ENCODE measurements at regions not wholly inside any gene's neighbourhood (a gene's known extent, or its start where the extent isn't known, plus 50 kb on each side); places are given as distances from the start of the nearest gene placed in this dataset.

DNA sequence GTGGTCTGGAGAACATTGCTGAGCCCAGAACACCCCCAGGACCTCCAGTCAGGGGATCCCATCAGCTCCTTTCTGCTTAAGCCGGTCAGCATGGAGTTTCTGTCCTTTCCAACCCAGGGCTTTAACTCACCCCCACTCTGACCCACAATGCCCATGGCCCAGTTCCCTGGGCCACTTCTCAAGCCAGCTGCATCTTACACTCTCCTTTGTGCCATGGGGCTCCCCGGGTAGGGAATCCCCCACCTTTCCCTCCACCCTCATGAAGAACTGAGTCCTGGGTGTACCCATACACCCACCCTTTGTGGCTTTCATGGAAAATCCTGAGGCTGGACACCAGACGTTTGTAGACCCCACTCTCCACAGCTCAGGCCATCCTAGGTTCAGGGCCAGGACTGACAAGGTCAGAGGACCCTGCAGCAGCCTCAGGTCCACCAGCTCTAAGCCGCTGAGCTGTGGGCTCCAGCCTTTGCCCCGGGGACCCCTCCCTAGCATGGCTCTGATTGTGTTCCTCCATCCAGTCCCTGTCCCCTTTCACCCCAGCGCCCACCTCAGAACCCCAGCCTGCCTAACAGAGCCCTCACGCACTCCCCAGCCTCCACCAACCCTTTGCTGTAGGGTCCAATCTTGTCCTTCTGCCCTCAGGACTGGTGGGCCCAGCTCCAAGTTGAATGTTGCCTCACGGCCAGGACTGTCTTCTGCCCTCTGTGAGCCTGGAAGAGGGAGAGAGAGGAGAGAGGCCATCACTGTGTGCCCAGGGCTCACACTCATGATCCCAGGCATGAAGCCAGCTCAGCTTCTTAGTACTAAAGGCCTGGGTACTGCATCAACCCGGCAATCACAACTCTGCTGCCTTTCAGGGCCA is 394.8 kb downstream of the MATN1 start:
- Mint-ChIP-seq H3K4me1 (no peaks in the 10 kb centered on the region), H3K36me3 (no peaks in the 10 kb centered on the region), H3K27ac (no peak overlapping the region), H3K27me3 (ENCODE audit: low read depth in 3 of 3) (peaks cover 0 to 7% (median 3%) of the 10 kb centered on the region in 3 donors), H3K4me3 (no peak overlapping the region), H3K9me3 (no peaks in the 10 kb centered on the region)
- no peak for DNase-seq

DNA sequence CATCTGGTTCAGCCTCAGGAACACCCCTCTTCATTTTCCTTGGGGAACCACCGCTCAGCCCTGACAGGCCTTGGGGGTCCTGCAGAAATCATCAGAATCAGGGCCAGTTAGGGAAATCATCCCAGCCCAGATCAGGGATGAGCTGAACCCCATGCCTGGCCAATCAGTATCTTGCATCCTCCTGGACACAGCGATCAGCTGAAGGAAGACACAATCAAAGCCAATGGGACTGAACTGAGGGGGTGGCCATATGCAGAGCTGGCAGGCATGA is 395.4 kb downstream of the MATN1 start:
- Mint-ChIP-seq H3K27me3 (ENCODE audit: low read depth in 3 of 3) (peaks cover 0 to 9% (median 3%) of the 10 kb centered on the region in 3 donors), H3K27ac (no peak overlapping the region), H3K9me3 (no peaks in the 10 kb centered on the region), H3K4me3 (no peak overlapping the region), H3K36me3 (no peaks in the 10 kb centered on the region), H3K4me1 (no peaks in the 10 kb centered on the region)
- DNase-seq = no peak

DNA sequence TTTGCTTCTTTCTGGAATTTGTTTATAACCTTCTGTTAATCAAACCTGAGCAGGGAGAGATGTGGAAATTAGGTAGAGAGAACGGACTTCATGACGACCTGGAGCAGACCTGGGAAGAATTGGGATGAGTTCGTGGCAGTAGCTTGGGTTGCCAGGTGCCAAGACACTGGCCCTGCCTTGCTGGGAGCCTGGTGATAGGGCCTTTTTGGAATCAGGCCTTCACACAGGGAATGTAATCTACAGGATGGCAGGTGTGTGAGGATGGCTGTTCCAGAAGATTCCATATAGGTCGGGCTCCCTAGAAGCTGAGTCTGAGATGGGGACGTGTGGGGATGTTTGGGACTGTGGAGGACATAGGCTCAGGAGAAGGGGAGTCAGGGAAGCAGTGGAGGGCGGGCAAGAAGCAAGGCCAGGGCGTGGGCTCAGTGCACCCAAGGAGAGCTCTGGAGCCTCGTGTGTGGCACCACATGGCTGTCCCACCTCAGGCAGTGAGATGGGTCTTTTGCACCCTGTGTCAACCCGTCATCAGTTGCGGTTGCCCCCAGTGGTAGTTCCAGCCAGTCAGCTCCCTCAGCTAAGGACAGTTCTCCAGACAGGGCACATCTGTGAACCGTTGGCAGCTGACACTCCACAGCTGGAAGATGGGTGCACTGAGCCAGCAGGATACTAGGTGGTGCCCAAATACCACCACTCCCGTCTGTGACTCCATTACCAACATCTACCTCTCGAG is 395.9 kb downstream of the MATN1 start:
- Mint-ChIP-seq H3K4me1 (no peaks in the 10 kb centered on the region), H3K4me3 (no peak overlapping the region), H3K9me3 (no peaks in the 10 kb centered on the region), H3K27me3 (ENCODE audit: low read depth in 3 of 3) (peaks cover 0 to 9% (median 3%) of the 10 kb centered on the region in 3 donors), H3K27ac (no peak overlapping the region), H3K36me3 (no peaks in the 10 kb centered on the region)
- no peak for DNase-seq

DNA sequence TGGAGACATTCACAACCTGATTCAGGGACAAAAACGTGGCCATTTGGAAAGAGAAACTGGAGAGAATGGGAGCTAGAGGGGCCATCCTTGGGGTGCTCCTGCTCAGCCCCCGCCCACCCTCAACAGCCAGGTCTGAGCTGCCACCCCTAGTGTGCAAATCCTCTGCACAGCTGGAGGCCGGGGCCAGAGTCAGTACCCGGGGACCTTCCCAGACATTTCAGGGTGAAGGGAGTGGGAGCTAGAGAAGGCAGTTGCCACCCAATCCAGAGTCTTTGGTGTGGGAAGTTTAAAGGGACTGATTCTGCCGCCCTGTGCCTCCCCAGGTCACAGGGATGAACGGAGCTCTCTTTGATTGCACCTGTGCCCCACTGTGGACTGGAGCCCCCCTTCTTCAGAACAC is 397.4 kb downstream of the MATN1 start:
- no peak overlapping the region for H3K27ac Mint-ChIP-seq
- H3K4me1 Mint-ChIP-seq = no peaks in the 10 kb centered on the region
- H3K4me3 Mint-ChIP-seq = no peak overlapping the region
- H3K36me3 Mint-ChIP-seq = no peaks in the 10 kb centered on the region
- no peaks in the 10 kb centered on the region for H3K9me3 Mint-ChIP-seq
- peaks cover 0 to 7% (median 3%) of the 10 kb centered on the region in 3 donors for H3K27me3 Mint-ChIP-seq (ENCODE audit: low read depth in 3 of 3)
- DNase-seq = no peak

DNA sequence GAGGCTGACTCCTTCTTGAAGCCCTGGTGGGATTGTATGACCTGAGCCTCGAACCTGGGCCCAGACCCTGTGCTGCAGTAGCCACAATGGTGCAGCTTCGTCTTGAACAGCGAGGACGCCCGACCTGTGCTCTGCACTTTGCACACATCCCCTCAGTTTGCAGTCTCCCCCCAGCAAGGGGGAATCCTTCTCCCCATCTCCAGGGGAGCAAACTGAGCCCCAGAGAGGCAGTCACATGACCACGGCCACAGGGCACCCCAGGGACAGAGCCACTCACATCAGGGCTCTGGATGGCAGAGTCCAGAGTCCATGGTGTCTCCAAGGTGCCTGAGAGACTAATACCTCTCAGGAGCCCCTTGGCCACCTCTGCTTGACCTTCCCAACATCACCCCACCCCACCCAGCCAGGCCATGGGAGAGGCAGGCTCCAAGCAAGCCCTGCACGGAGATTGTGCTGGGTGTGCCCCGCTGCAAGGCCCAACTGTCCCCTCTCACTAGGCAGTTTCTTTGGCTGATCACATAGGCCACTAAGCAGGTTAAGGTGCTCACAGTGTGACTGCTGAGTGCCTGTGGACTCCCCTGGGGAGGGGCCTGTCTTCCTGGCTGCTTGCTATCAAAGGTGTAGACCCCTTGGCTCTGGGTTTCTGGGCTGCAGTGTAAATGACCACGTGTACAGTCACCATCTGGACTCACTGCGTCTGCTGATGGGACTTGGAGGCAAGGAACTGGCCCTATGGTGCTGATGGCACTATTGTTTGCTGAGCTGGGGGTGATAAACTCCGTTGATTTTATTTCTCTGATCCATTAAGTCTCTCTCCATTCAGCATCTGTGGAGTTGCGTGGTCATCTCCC is 398.1 kb downstream of the MATN1 start:
- Mint-ChIP-seq H3K36me3 (no peaks in the 10 kb centered on the region), H3K9me3 (no peaks in the 10 kb centered on the region), H3K27me3 (ENCODE audit: low read depth in 3 of 3) (peaks cover 0 to 6% (median 3%) of the 10 kb centered on the region in 3 donors), H3K4me1 (no peaks in the 10 kb centered on the region), H3K4me3 (no peak overlapping the region), H3K27ac (no peak overlapping the region)
- DNase-seq = no peak

DNA sequence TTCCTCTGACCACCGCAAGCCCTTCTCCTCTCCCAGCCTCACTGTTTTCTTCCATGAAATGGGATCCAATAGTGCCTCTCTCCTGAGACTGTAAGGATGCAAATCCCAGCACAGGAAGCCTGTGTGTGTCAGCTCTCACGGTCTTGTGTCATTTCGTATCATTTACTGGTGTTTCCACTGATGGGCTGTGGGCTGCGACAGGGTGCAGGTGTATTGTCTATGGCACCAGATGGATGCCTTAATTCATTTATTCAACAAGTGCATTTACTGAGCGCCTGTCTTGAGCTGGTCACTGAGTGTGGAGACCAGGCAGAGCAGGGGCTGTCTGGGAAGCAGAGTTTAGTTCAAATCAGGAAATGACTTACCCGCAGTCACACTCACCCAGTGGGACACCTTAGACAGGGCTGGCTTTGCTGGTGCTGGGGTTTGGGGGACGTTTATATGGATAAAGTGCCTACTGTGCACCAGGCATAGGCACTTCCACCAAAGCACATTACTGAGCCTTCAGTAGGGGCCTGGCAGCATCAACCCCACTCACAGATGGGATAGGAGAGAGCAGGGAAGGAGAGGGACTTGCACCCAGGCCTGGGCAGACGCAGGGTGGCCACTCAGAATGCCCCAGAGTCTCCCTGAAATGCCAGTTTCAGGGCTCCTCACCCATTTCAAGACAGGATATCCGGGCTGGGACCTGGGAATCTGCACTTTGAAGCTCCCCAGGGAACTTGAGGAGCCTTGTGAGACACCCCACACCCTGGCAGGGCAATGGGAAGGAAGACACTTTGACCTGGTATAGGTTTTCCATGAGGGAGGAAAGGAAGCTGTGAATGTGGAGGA is 398.9 kb downstream of the MATN1 start:
- DNase-seq = no peak
- H3K4me1 Mint-ChIP-seq = no peaks in the 10 kb centered on the region
- no peaks in the 10 kb centered on the region for H3K36me3 Mint-ChIP-seq
- peaks cover 2 to 6% (median 3%) of the 10 kb centered on the region in 3 donors for H3K27me3 Mint-ChIP-seq (ENCODE audit: low read depth in 3 of 3)
- H3K9me3 Mint-ChIP-seq = no peaks in the 10 kb centered on the region
- H3K4me3 Mint-ChIP-seq = no peak overlapping the region
- no peak overlapping the region for H3K27ac Mint-ChIP-seq

DNA sequence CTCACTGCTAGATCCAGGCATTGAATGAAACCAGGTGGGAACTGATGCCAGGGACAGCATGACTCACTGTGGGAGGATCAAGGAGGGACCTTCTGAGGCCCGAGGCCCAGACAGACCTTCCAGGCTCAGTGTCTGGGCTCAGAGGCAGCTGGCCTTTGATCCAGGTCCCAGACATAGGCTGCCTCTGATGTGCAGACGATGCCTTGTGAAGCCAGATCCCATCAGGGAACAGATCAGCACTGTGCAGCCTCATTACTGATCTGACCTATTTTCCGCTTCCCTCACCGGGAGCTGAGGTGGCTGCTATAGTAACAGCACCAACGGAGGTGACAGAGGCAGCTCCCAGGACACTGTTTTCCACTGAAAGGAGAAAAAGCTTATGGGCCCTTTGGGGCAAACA is 399.5 kb downstream of the MATN1 start:
- Mint-ChIP-seq H3K4me3 (no peak overlapping the region), H3K4me1 (no peaks in the 10 kb centered on the region), H3K27ac (no peak overlapping the region), H3K36me3 (no peaks in the 10 kb centered on the region), H3K9me3 (no peaks in the 10 kb centered on the region), H3K27me3 (ENCODE audit: low read depth in 3 of 3) (peaks cover 2 to 6% (median 3%) of the 10 kb centered on the region in 3 donors)
- no peak for DNase-seq

DNA sequence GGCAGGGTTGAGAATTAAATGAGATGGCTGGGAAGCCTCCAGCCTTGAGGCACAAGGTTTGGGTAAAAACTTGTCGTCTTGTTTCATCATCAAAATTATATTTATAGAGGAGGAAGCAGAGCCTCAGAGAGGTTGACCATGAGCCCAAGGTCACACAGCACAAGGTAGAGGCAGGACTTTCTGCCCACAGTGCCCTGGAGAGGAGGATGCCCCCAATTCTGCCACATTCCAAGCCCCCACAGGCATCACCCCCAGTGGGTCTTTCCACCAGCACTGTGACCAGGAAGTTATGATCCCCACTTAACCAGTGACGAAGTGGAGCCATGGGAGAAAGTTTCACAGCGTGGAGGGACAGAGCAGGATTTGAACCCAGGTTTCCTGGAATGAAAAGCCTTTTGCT is 400.0 kb downstream of the MATN1 start:
- Mint-ChIP-seq H3K4me1 (no peaks in the 10 kb centered on the region), H3K27ac (no peak overlapping the region), H3K27me3 (ENCODE audit: low read depth in 3 of 3) (peaks cover 2 to 6% (median 3%) of the 10 kb centered on the region in 3 donors), H3K36me3 (no peaks in the 10 kb centered on the region), H3K9me3 (no peaks in the 10 kb centered on the region), H3K4me3 (no peak overlapping the region)
- DNase-seq = no peak

DNA sequence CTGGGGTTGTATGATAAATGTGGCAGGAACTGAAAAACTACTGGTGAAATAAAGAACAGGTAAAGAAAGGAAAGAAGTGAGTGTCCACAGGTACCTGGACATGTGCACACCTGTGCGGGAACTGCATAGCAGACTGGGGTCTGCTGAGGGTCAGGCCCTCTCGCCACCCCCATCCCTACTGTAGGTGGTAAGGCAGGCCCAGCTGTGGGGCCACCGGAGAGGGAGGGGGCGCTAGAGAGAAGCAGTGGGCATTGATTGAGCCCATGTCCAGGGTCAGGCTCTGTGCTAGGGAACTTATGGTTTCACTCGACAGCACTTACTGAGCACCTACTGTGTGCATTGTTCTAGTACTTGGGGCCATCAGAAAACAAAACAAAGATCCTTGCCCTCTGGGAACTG is 400.5 kb downstream of the MATN1 start:
- Mint-ChIP-seq H3K27ac (no peak overlapping the region), H3K27me3 (ENCODE audit: low read depth in 3 of 3) (peaks cover 2 to 6% (median 3%) of the 10 kb centered on the region in 3 donors), H3K36me3 (no peaks in the 10 kb centered on the region), H3K4me3 (no peak overlapping the region), H3K9me3 (no peaks in the 10 kb centered on the region), H3K4me1 (no peaks in the 10 kb centered on the region)
- DNase-seq = no peak

DNA sequence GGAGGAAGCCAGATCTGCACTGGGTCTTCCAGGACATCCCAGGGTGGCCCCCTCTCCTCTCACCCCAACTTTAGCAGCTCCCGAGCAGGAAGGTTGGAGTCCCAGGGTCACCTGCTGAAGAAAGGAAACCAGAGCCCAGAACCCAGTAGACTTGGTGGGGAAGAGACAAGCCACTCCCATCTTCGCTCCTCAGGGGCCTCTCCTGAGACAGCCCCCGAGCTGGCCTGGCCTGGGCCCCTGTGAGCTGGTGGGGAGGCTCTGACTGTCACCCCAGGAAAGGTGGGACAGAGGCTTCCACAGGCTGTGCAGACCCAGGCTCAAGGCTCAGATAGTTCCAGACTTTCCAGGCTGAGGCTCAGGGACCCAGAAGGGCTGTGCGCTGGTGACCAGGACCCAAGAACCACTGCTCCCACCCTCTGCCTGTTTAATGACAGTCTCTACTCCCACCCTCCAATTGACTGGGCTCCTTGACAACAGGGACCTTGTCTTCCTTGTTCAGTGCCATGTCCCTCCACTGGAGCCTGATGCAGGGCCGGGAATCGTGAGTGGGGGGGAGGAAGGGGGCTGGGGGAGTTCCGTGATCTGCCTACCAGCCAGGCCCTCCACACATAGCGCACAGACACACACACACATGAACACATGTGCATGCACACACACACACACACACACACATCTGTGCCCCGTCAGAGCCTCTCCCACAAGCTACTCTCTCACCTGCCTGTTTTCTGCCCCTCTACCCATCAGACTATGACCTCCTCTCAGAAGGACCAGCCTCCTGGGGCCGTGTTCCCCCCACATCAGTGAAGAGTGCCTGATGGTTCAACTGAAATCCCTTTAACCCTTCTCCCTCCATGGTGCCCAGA is 401.2 kb downstream of the MATN1 start:
- H3K27ac Mint-ChIP-seq = no peak overlapping the region
- H3K4me1 Mint-ChIP-seq = no peaks in the 10 kb centered on the region
- no peaks in the 10 kb centered on the region for H3K9me3 Mint-ChIP-seq
- H3K4me3 Mint-ChIP-seq = no peak overlapping the region
- no peaks in the 10 kb centered on the region for H3K36me3 Mint-ChIP-seq
- DNase-seq = no peak
- peaks cover 2 to 6% (median 3%) of the 10 kb centered on the region in 3 donors for H3K27me3 Mint-ChIP-seq (ENCODE audit: low read depth in 3 of 3)

DNA sequence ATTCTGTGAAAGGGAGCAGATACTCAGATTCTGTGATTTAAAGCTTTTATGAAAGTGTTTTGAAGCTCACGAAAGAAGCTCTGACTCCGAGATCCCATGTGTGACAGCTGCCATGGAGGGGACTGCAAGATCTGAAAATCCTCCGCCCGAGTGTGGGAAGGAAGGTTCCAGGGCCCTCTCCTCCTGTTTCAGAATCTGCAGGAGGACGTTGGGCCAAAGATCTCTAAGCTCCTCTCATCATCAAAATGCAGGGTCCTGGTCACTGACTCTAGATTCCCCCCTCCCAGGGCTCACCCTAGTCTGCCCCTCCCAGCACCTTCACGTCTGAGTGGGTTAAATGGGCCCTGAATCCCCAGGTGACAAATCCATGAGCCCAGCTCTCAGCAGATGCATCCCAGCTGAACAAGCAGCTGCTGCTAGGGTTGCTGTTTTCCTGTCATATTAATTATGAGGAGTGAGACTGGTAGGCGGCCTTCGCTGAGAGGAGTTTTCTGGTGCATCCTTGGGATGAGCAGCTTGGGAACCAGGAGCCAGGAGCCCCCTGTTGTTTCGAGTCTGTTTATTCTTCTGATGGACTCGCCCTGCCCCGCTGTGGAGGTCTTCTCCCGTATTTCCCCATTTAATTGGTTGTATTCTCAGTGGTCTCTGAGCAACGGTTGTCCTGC is 402.0 kb downstream of the MATN1 start:
- H3K4me1 Mint-ChIP-seq = no peaks in the 10 kb centered on the region
- H3K9me3 Mint-ChIP-seq = no peaks in the 10 kb centered on the region
- no peak for DNase-seq
- no peaks in the 10 kb centered on the region for H3K36me3 Mint-ChIP-seq
- H3K4me3 Mint-ChIP-seq = no peak overlapping the region
- H3K27ac Mint-ChIP-seq = no peak overlapping the region
- H3K27me3 Mint-ChIP-seq (ENCODE audit: low read depth in 3 of 3) = peaks cover 2 to 6% (median 3%) of the 10 kb centered on the region in 3 donors

DNA sequence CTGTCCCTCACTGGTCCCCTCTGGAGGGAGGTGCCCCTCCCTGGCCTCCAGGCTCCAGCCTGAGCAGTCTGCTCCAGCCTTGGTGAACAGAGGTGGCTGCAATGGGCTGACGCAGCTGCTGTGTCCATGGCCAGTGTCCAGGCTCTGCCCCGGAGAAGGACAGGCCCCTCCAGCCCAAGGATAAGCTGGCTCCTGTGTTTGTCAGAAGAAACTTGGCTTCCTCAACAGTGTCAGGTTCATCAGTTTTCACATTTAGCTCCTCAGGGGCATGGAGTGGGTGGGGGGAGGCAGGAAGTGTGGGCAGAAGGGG is 402.8 kb downstream of the MATN1 start:
- Mint-ChIP-seq H3K27ac (no peak overlapping the region), H3K4me1 (no peaks in the 10 kb centered on the region), H3K9me3 (no peaks in the 10 kb centered on the region), H3K36me3 (no peaks in the 10 kb centered on the region), H3K27me3 (ENCODE audit: low read depth in 3 of 3) (peaks cover 2 to 6% (median 2%) of the 10 kb centered on the region in 3 donors), H3K4me3 (no peak overlapping the region)
- DNase-seq = no peak

Measured in immature natural killer cell (primary cell).